PC-9 (cell line): ENCODE measurements at regions not wholly inside any gene's neighbourhood (a gene's known extent, or its start where the extent isn't known, plus 50 kb on each side); places are given as distances from the start of the nearest gene placed in this dataset.

Experiments used
- BruUV-seq: library from RNA; stranded (reverse); fragments of 400-500 nt; replicated peaks from 2 replicates; lab custom pipeline; 2021; lab: Mats Ljungman, UMichigan
- CTCF ChIA-PET: fragments of 300-600 bp; sonication (Branson Sonifier 250); formaldehyde crosslinking; loops from one replicate; lab custom pipeline; 2022; ENCODE audit warnings: antibody characterized with exemption; lab: Charles Lee
- POLR2A ChIA-PET: fragments of 300-600 bp; sonication (Branson Sonifier 250); formaldehyde crosslinking; loops from one replicate; lab custom pipeline; 2022; ENCODE audit warnings: antibody characterized with exemption; ENCODE audit not compliant: unreplicated experiment; lab: Charles Lee
- DNase-seq, 2 experiments: peaks; one replicate each; pipeline versions ENCODE4 v3.0.0 to v3.0.0-alpha.2; 2015 to 2022; ENCODE audit warnings: mixed read lengths in 1 of 2
- H2AFZ ChIP-seq: fragments of 200-600 bp; sonication (generic); 2 replicates; pipeline ENCODE4 v1.8.1; 2017; ENCODE audit warnings: antibody characterized with exemption
- H3F3A ChIP-seq: fragments of 200-600 bp; sonication (generic); 2 replicates; pipeline ENCODE4 v1.8.1; 2017; ENCODE audit warnings: antibody characterized with exemption, mild to moderate bottlenecking, low read depth; ENCODE audit not compliant: insufficient read depth
- H3K27ac ChIP-seq: fragments of 200-600 bp; sonication (generic); 2 replicates; pipeline ENCODE4 v1.6.1; 2016; ENCODE audit warnings: mixed run types
- H3K27me3 ChIP-seq: fragments of 200-600 bp; sonication (generic); 2 replicates; pipeline ENCODE4 v1.6.1; 2016; ENCODE audit warnings: low read depth, mixed run types; ENCODE audit not compliant: insufficient read depth
- H3K36me3 ChIP-seq: fragments of 200-600 bp; sonication (generic); 2 replicates; pipeline ENCODE4 v1.6.1; 2016; ENCODE audit warnings: low read depth, mixed run types
- H3K4me1 ChIP-seq: fragments of 200-600 bp; sonication (generic); replicated peaks from 2 replicates; pipeline ENCODE4 v1.6.1; 2016; ENCODE audit warnings: mixed run types; ENCODE audit not compliant: insufficient read depth
- H3K4me2 ChIP-seq: fragments of 200-600 bp; sonication (generic); 2 replicates; pipeline ENCODE4 v1.6.1; 2017; ENCODE audit warnings: mixed run types
- H3K4me3 ChIP-seq: fragments of 200-600 bp; sonication (generic); 2 replicates; pipeline ENCODE4 v1.6.1; 2016; ENCODE audit warnings: mixed run types
- H3K79me2 ChIP-seq: fragments of 200-600 bp; sonication (generic); 2 replicates; pipeline ENCODE4 v1.6.1; 2017; ENCODE audit warnings: low read depth, mixed run types
- H3K9me2 ChIP-seq: fragments of 200-600 bp; sonication (generic); 2 replicates; pipeline ENCODE4 v1.8.1; 2017; ENCODE audit warnings: mild to moderate bottlenecking; ENCODE audit not compliant: insufficient read depth
- H3K9me3 ChIP-seq: fragments of 200-600 bp; sonication (generic); 2 replicates; pipeline ENCODE4 v1.8.1; 2016; ENCODE audit warnings: low read depth; ENCODE audit not compliant: insufficient read depth
- H4K20me1 ChIP-seq: fragments of 200-600 bp; sonication (generic); 2 replicates; pipeline ENCODE4 v1.8.1; 2017; ENCODE audit not compliant: insufficient read depth
- EZH2 ChIP-seq: fragments of 200-600 bp; sonication (generic); IDR thresholded peaks from 2 replicates; pipeline ENCODE4 v1.8.0; 2017; ENCODE audit warnings: antibody characterized with exemption, low read depth
- intact Hi-C: fragments of 100-400 bp; cut with micrococcal nuclease; formaldehyde crosslinking; loops from one replicate; pipeline ENCODE4 v1.10.0; 2022; ENCODE audit not compliant: unreplicated experiment
- TF ChIP-seq, protein P1 (sequence below): fragments of 200-600 bp; sonication (generic); conservative IDR thresholded peaks from 2 replicates; pipeline ENCODE4 v1.6.1; 2017; ENCODE audit warnings: mixed run types, antibody characterized with exemption, mild to moderate bottlenecking, moderate library complexity

DNA sequence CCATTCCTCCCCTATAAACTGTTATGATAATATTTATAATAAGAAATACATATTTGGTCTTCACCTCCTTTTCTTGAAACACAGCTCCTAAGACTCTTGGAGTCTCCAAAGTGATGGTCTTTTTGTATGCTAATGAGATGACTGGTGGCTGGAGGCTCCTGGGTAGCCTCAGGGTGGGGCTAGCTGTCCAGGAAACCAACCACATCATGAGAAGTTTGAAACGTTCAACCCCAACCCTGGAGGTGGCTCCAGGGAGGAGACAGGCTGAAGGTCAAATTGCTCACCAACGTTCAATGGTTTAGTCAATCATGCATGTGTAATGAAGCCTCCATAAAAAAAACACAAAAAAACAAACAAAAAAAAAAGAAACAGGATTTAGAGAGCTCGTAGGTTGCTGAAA lies 298.7 kb upstream of the MGAT5 start:
- H3K36me3 ChIP-seq: no peaks in the 10 kb centered on the region
- H2AFZ ChIP-seq: no peak overlapping the region
- H3K4me3 ChIP-seq: no peak overlapping the region
- H3K9me3 ChIP-seq: no peaks in the 10 kb centered on the region
- ChIA-PET CTCF (no interaction called here), POLR2A (no interaction called here)
- H3K4me1 ChIP-seq: no peaks in the 10 kb centered on the region
- BruUV-seq: no TSS peak
- no peaks in the 10 kb centered on the region for H3F3A ChIP-seq
- intact Hi-C loops: no loop called here
- H3K9me2 ChIP-seq: no peaks in the 10 kb centered on the region
- DNase-seq: no peak
- H3K79me2 ChIP-seq: no peaks in the 10 kb centered on the region
- H4K20me1 ChIP-seq: no peaks in the 10 kb centered on the region
- no peak for TF ChIP-seq EZH2
- TF ChIP-seq, protein P1, sequence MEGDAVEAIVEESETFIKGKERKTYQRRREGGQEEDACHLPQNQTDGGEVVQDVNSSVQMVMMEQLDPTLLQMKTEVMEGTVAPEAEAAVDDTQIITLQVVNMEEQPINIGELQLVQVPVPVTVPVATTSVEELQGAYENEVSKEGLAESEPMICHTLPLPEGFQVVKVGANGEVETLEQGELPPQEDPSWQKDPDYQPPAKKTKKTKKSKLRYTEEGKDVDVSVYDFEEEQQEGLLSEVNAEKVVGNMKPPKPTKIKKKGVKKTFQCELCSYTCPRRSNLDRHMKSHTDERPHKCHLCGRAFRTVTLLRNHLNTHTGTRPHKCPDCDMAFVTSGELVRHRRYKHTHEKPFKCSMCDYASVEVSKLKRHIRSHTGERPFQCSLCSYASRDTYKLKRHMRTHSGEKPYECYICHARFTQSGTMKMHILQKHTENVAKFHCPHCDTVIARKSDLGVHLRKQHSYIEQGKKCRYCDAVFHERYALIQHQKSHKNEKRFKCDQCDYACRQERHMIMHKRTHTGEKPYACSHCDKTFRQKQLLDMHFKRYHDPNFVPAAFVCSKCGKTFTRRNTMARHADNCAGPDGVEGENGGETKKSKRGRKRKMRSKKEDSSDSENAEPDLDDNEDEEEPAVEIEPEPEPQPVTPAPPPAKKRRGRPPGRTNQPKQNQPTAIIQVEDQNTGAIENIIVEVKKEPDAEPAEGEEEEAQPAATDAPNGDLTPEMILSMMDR: no peak
- H3K27ac ChIP-seq: no peak overlapping the region
- H3K27me3 ChIP-seq: peaks cover 36% of the 10 kb centered on the region
- H3K4me2 ChIP-seq: no peak overlapping the region

DNA sequence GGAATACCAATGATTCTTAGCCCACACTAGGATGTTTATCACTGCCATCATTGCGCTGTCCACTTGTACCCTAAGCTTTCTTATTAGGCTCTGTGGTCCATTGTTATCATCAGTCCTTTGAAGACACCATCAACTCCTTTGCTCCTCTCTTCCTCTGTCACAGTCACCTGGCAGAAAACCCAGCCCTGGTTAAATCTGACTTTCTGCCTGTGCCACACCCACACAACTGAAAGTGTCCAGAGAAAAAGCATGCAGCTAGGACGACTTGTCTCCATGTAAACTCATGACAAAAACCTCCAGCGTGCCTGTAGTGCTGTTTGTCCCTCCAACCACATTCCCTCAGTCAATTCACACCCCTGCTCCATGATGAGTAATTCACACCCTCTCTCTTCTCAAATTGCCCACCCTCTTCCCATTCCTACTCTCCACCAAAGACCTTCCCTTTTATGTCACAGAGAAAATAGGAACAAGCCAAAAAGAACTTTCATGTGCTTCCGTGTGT lies 297.4 kb upstream of the MGAT5 start:
- DNase-seq: no peak
- TF ChIP-seq EZH2: no peak
- TF ChIP-seq, protein P1: no peak
- ChIA-PET CTCF (no interaction called here), POLR2A (no interaction called here)
- intact Hi-C loops: no loop called here
- Histone ChIP-seq H3K79me2 (no peaks in the 10 kb centered on the region), H3K27ac (no peak overlapping the region), H4K20me1 (no peaks in the 10 kb centered on the region), H3K9me3 (no peaks in the 10 kb centered on the region), H3K4me1 (no peaks in the 10 kb centered on the region), H3K9me2 (no peaks in the 10 kb centered on the region), H3F3A (no peaks in the 10 kb centered on the region), H2AFZ (no peak overlapping the region), H3K4me3 (no peak overlapping the region), H3K4me2 (no peak overlapping the region), H3K27me3 (peaks cover 42% of the 10 kb centered on the region), H3K36me3 (no peaks in the 10 kb centered on the region)
- BruUV-seq: no TSS peak

DNA sequence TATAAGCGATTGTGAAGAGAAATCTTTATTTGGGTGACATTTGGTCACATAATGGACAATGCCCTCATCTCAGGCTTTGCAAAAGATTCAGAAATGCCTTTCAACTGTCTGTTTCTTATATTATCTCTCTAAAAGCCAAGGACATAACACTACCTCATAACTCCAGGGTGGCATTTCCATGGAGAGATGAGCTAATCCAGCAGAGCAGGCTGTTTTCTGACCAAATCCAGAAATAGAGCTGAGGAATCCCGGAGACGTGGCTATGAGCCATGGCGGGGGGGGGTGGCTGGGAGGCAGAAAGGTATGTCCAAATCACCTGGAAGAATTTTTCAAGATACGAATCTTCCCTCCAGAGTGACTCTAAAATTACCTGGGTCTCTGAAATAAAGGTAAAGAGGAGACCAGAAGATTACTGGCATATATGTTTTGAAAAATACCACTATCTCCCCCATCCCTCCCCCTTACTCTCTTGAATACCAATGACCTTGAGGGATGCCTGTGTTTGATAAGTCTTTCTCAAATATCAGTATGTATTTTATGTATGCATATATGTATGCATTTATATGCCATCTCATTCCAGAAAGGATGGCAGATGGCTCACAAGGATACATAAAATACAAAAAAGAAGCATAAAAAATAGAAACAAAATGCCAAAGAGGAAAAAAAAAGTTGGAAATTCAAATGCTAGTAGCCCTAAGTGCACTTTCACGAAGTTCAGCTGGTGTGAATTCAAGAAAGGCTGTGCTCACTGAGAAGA lies 296.0 kb upstream of the MGAT5 start:
- no peak overlapping the region for H2AFZ ChIP-seq
- intact Hi-C loops: no loop called here
- no peak for DNase-seq
- BruUV-seq: no TSS peak
- no peak overlapping the region for H3K4me3 ChIP-seq
- POLR2A ChIA-PET: no interaction called here
- CTCF ChIA-PET: no interaction called here
- no peaks in the 10 kb centered on the region for H3K4me1 ChIP-seq
- no peaks in the 10 kb centered on the region for H3K36me3 ChIP-seq
- no peak overlapping the region for H3K4me2 ChIP-seq
- no peaks in the 10 kb centered on the region for H3K9me2 ChIP-seq
- H3F3A ChIP-seq: no peaks in the 10 kb centered on the region
- TF ChIP-seq, protein P1: no peak
- TF ChIP-seq EZH2: no peak
- peaks cover 57% of the 10 kb centered on the region for H3K27me3 ChIP-seq
- no peaks in the 10 kb centered on the region for H3K9me3 ChIP-seq
- H3K27ac ChIP-seq: no peak overlapping the region
- H3K79me2 ChIP-seq: no peaks in the 10 kb centered on the region
- H4K20me1 ChIP-seq: no peaks in the 10 kb centered on the region
